DND-41 (cell line): ENCODE measurements at regions not wholly inside any gene's neighbourhood (a gene's known extent, or its start where the extent isn't known, plus 50 kb on each side); places are given as distances from the start of the nearest gene placed in this dataset.

Experiments
- EZH2 ChIP-seq: IDR thresholded peaks from 3 replicates; pipeline ENCODE4 v1.6.1; 2012; ENCODE audit warnings: borderline replicate concordance, low read depth, mild to moderate bottlenecking, moderate library complexity, low read length, inconsistent platforms; ENCODE audit not compliant: severe bottlenecking
- TF ChIP-seq, protein P1 (sequence below): IDR thresholded peaks from 2 replicates; pipeline ENCODE4 v1.5.1; 2012; ENCODE audit warnings: borderline replicate concordance, low read length, moderate library complexity, mild to moderate bottlenecking; ENCODE audit not compliant: poor library complexity, severe bottlenecking; ENCODE audit errors: extremely low read depth

DNA sequence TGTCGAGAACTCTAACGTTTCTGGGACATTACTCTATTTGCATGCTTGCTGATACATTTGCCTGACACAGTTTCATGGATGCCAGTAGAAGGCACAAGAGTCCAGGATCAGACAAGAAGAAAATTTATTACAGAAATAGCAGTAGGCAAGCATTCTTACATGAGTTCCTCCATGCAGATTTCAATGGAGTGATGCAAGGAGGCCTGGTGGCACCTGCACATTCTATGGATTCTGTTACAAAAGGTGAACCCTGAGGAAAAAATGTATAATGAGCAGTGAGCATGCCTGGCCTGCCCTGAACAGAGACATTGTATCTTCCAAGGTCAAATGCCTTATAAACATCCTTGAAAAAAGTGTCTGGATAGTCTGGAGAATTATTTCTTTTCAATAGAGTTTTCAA is 142.9 kb downstream of the DSEL start:
- TF ChIP-seq, protein P1, sequence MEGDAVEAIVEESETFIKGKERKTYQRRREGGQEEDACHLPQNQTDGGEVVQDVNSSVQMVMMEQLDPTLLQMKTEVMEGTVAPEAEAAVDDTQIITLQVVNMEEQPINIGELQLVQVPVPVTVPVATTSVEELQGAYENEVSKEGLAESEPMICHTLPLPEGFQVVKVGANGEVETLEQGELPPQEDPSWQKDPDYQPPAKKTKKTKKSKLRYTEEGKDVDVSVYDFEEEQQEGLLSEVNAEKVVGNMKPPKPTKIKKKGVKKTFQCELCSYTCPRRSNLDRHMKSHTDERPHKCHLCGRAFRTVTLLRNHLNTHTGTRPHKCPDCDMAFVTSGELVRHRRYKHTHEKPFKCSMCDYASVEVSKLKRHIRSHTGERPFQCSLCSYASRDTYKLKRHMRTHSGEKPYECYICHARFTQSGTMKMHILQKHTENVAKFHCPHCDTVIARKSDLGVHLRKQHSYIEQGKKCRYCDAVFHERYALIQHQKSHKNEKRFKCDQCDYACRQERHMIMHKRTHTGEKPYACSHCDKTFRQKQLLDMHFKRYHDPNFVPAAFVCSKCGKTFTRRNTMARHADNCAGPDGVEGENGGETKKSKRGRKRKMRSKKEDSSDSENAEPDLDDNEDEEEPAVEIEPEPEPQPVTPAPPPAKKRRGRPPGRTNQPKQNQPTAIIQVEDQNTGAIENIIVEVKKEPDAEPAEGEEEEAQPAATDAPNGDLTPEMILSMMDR: no peak
- TF ChIP-seq EZH2: no peak
